ENCODE measurements at regions not wholly inside any gene's neighbourhood (a gene's known extent, or its start where the extent isn't known, plus 50 kb on each side); places are given as distances from the start of the nearest gene placed in this dataset.

- no peak for TF ChIP-seq ZFX (IDR thresholded peaks at IDR 0.05; ENCODE audit: borderline replicate concordance)
- TF ChIP-seq CTCF (IDR thresholded peaks at IDR 0.05): no peak
Measured at GRCh38 chr20:55583036-55583435, 422.3 kb downstream of the CBLN4 start.
